ENCODE measurements at regions not wholly inside any gene's neighbourhood (a gene's known extent, or its start where the extent isn't known, plus 50 kb on each side); places are given as distances from the start of the nearest gene placed in this dataset.

GRCh38 chr1:29653886-29654450 is 417.6 kb downstream of the PTPRU start:
- no peak for TF ChIP-seq EZH2phosphoT487 (IDR thresholded peaks at IDR 0.05; ENCODE audit: borderline replicate concordance, low read length)
- TF ChIP-seq CTCF (IDR thresholded peaks at IDR 0.05; ENCODE audit: low read depth, low read length, poor library complexity, severe bottlenecking), result no peak
